Upper lobe of left lung (tissue), 4 donors: ENCODE measurements at regions not wholly inside any gene's neighbourhood (a gene's known extent, or its start where the extent isn't known, plus 50 kb on each side); places are given as distances from the start of the nearest gene placed in this dataset.

Source experiments
- POLR2A ChIP-seq, 4 donors: fragments of 450-650 bp; IDR thresholded peaks; one replicate each; pipeline ENCODE4 v1.5.1; 2016 to 2017; ENCODE audit warnings: antibody characterized with exemption in 4 of 4, mild to moderate bottlenecking in 2 of 4
- POLR2AphosphoS5 ChIP-seq, 2 donors: sonication (generic); formaldehyde crosslinking; IDR thresholded peaks; one replicate each; pipeline ENCODE4 v1.5.1; 2017; ENCODE audit warnings: antibody characterized with exemption in 2 of 2
- TF ChIP-seq, protein P1 (sequence below), 6 experiments: fragments of 450-650 bp in 4 of 6; fragments of 200-600 bp in 2 of 6; sonication (generic) in 2 of 6; IDR thresholded peaks; one replicate each; pipeline ENCODE4 v1.5.1; 2016 to 2019; ENCODE audit warnings: antibody characterized with exemption in 6 of 6

- TF ChIP-seq, protein P1, sequence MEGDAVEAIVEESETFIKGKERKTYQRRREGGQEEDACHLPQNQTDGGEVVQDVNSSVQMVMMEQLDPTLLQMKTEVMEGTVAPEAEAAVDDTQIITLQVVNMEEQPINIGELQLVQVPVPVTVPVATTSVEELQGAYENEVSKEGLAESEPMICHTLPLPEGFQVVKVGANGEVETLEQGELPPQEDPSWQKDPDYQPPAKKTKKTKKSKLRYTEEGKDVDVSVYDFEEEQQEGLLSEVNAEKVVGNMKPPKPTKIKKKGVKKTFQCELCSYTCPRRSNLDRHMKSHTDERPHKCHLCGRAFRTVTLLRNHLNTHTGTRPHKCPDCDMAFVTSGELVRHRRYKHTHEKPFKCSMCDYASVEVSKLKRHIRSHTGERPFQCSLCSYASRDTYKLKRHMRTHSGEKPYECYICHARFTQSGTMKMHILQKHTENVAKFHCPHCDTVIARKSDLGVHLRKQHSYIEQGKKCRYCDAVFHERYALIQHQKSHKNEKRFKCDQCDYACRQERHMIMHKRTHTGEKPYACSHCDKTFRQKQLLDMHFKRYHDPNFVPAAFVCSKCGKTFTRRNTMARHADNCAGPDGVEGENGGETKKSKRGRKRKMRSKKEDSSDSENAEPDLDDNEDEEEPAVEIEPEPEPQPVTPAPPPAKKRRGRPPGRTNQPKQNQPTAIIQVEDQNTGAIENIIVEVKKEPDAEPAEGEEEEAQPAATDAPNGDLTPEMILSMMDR (IDR thresholded peaks at IDR 0.05): no peak
- no peak for TF ChIP-seq POLR2AphosphoS5 (IDR thresholded peaks at IDR 0.05)
- no peak for TF ChIP-seq POLR2A (IDR thresholded peaks at IDR 0.05)
Observed at GRCh38 chr10:47115322-47115721, 184.7 kb upstream of the GDF10 start.
